ENCODE measurements at regions not wholly inside any gene's neighbourhood (a gene's known extent, or its start where the extent isn't known, plus 50 kb on each side); places are given as distances from the start of the nearest gene placed in this dataset.

DNA sequence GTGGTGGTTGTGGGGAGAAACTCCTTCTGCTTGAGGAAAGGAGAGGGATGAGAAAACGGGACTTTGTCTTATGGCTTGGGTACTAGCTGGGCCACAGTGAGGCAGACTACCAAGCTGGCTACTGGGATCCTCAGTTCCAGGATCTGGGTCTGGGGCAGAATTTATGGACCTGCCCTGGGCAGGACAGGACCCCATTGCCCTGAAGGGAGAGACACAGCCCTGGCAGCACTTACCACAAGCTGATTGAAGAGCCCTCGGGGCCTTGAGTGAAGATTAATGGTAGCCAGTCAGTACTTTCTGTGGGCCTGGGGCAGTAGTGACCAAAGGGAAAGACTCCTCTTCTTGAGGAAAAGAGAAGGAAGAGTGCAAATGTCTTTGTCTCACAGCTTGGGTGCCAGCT is 799.7 kb downstream of the SI start:
- H3K4me3 ChIP-seq (replicated peaks in 1 of 2; ENCODE audit: low read depth in 1 of 2, low read length in 2 of 2): no peak overlapping the region
- H3K27ac ChIP-seq (ENCODE audit: low read depth, low read length): no peak overlapping the region
- no peaks in the 10 kb centered on the region for H3K9me3 ChIP-seq (ENCODE audit: control insufficient read depth in 1 of 2, insufficient read depth in 1 of 2, low read depth in 1 of 2, low read length in 2 of 2)
- TF ChIP-seq ZNF274 (IDR thresholded peaks at IDR 0.05; ENCODE audit: low read depth, low read length): no peak
- no peak for TF ChIP-seq EZH2phosphoT487 (IDR thresholded peaks at IDR 0.05; ENCODE audit: borderline replicate concordance)
- no peak for TF ChIP-seq TCF7L2 (IDR thresholded peaks at IDR 0.05; ENCODE audit: borderline replicate concordance, extremely low read depth, insufficient read depth, insufficient read length)
- TF ChIP-seq CBX3 (IDR thresholded peaks at IDR 0.05; ENCODE audit: low read depth): no peak
- TF ChIP-seq JUND (IDR thresholded peaks at IDR 0.05): no peak
- TF ChIP-seq ELF1 (IDR thresholded peaks at IDR 0.05; ENCODE audit: borderline replicate concordance, low read depth): no peak
- no peak for TF ChIP-seq EGR1 (IDR thresholded peaks at IDR 0.05; ENCODE audit: low read depth)
- TF ChIP-seq ZFX (IDR thresholded peaks at IDR 0.05): no peak
- TF ChIP-seq, protein P1, sequence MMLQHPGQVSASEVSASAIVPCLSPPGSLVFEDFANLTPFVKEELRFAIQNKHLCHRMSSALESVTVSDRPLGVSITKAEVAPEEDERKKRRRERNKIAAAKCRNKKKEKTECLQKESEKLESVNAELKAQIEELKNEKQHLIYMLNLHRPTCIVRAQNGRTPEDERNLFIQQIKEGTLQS (IDR thresholded peaks at IDR 0.05): no peak
- no peak for TF ChIP-seq POLR2AphosphoS5 (IDR thresholded peaks at IDR 0.05; ENCODE audit: low read depth, low read length)
- no peak for TF ChIP-seq SP1 (IDR thresholded peaks at IDR 0.05; ENCODE audit: low read depth)
- no peak for TF ChIP-seq SIN3A (IDR thresholded peaks at IDR 0.05; ENCODE audit: low read depth)
- TF ChIP-seq POLR2A (IDR thresholded peaks at IDR 0.05; ENCODE audit: borderline replicate concordance, extremely low read depth, insufficient read depth, insufficient read length): no peak
- TF ChIP-seq SRF (IDR thresholded peaks at IDR 0.05; ENCODE audit: low read depth): no peak
- TF ChIP-seq, protein P2, sequence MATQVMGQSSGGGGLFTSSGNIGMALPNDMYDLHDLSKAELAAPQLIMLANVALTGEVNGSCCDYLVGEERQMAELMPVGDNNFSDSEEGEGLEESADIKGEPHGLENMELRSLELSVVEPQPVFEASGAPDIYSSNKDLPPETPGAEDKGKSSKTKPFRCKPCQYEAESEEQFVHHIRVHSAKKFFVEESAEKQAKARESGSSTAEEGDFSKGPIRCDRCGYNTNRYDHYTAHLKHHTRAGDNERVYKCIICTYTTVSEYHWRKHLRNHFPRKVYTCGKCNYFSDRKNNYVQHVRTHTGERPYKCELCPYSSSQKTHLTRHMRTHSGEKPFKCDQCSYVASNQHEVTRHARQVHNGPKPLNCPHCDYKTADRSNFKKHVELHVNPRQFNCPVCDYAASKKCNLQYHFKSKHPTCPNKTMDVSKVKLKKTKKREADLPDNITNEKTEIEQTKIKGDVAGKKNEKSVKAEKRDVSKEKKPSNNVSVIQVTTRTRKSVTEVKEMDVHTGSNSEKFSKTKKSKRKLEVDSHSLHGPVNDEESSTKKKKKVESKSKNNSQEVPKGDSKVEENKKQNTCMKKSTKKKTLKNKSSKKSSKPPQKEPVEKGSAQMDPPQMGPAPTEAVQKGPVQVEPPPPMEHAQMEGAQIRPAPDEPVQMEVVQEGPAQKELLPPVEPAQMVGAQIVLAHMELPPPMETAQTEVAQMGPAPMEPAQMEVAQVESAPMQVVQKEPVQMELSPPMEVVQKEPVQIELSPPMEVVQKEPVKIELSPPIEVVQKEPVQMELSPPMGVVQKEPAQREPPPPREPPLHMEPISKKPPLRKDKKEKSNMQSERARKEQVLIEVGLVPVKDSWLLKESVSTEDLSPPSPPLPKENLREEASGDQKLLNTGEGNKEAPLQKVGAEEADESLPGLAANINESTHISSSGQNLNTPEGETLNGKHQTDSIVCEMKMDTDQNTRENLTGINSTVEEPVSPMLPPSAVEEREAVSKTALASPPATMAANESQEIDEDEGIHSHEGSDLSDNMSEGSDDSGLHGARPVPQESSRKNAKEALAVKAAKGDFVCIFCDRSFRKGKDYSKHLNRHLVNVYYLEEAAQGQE (IDR thresholded peaks at IDR 0.05; ENCODE audit: low read depth): no peak
- intact Hi-C loops (cut with micrococcal nuclease): no loop called here
- no TSS peak for BruUV-seq (replicated peaks)
- no peaks in the 10 kb centered on the region for H3K79me2 ChIP-seq (ENCODE audit: insufficient read depth, low read length)
- POLR2A ChIA-PET: no interaction called here
- H3K4me2 ChIP-seq (ENCODE audit: low read length): no peak overlapping the region
- RAD21 ChIA-PET (ENCODE audit: low non-redundant PET in 1 of 2, low total read pairs in 2 of 2, uncharacterized antibody in 2 of 2, unreplicated experiment in 2 of 2): no interaction called here
- H3K27me3 ChIP-seq (ENCODE audit: insufficient read depth, low read length): no peaks in the 10 kb centered on the region
- H2AFZ ChIP-seq (ENCODE audit: low read depth, low read length, poor library complexity, severe bottlenecking): no peak overlapping the region
- H3K36me3 ChIP-seq (ENCODE audit: control insufficient read depth in 1 of 2, insufficient read depth in 2 of 2, low read length in 2 of 2): no peaks in the 10 kb centered on the region
- no peaks in the 10 kb centered on the region for H3K9me2 ChIP-seq (ENCODE audit: insufficient read depth)
- no peaks in the 10 kb centered on the region for H4K20me1 ChIP-seq (ENCODE audit: insufficient read depth)
- ATAC-seq: no peak
- H3K9ac ChIP-seq (ENCODE audit: low read length): no peak overlapping the region
- no peaks in the 10 kb centered on the region for H3K4me1 ChIP-seq (ENCODE audit: control insufficient read depth in 1 of 2, insufficient read depth in 2 of 2, low read length in 2 of 2)
- DNase-seq (ENCODE audit: low read depth, low spot score): no peak
- CTCF ChIA-PET: no interaction called here

Measured in HCT116 (cell line).